ENCODE measurements at regions not wholly inside any gene's neighbourhood (a gene's known extent, or its start where the extent isn't known, plus 50 kb on each side); places are given as distances from the start of the nearest gene placed in this dataset.

GRCh38 chr17:77735566-77736198 is 222.8 kb upstream of the TNRC6C start:
- H3K4me3 ChIP-seq (ENCODE audit: low read length): no peak overlapping the region
- no peak for TF ChIP-seq CTCF (conservative IDR thresholded peaks at IDR 0.05; ENCODE audit: low read depth, low read length)
- DNase-seq (ENCODE audit: low read depth): no peak

- TF ChIP-seq CTCF (conservative IDR thresholded peaks at IDR 0.05; ENCODE audit: low read depth, low read length): no peak
- no peak overlapping the region for H3K4me3 ChIP-seq (ENCODE audit: low read length)
- no peak for DNase-seq (ENCODE audit: low read depth)
Observed at GRCh38 chr17:77736199-77736585, 222.3 kb upstream of the TNRC6C start.

GRCh38 chr17:77736721-77737120 is 221.8 kb upstream of the TNRC6C start:
- H3K4me3 ChIP-seq (ENCODE audit: low read length): no peak overlapping the region
- no peak for TF ChIP-seq CTCF (conservative IDR thresholded peaks at IDR 0.05; ENCODE audit: low read depth, low read length)
- no peak for DNase-seq (ENCODE audit: low read depth)

GRCh38 chr17:77737442-77738265 is 220.8 kb upstream of the TNRC6C start:
- H3K4me3 ChIP-seq (ENCODE audit: low read length): no peak overlapping the region
- DNase-seq (ENCODE audit: low read depth): no peak
- no peak for TF ChIP-seq CTCF (conservative IDR thresholded peaks at IDR 0.05; ENCODE audit: low read depth, low read length)

GRCh38 chr17:77738751-77739531 is 219.6 kb upstream of the TNRC6C start:
- no peak for TF ChIP-seq CTCF (conservative IDR thresholded peaks at IDR 0.05; ENCODE audit: low read depth, low read length)
- DNase-seq (ENCODE audit: low read depth): no peak
- no peak overlapping the region for H3K4me3 ChIP-seq (ENCODE audit: low read length)

- no peak for TF ChIP-seq CTCF (conservative IDR thresholded peaks at IDR 0.05; ENCODE audit: low read depth, low read length)
- H3K4me3 ChIP-seq (ENCODE audit: low read length): no peak overlapping the region
- no peak for DNase-seq (ENCODE audit: low read depth)
Observed at GRCh38 chr17:77740481-77740880, 218.0 kb upstream of the TNRC6C start.
